CD4-positive, alpha-beta T cell (primary cell): ENCODE measurements at regions not wholly inside any gene's neighbourhood (a gene's known extent, or its start where the extent isn't known, plus 50 kb on each side); places are given as distances from the start of the nearest gene placed in this dataset.

Experiments used
- ATAC-seq: fragments of 200-7000 bp; cut with Tn5 transposase; one replicate; pipeline ENCODE4 v1.10.0; 2022; ENCODE audit warnings: mild to moderate bottlenecking; ENCODE audit not compliant: poor library complexity
- CTCF ChIA-PET: fragments of 350-600 bp; sonication (Branson Sonifier 250); formaldehyde crosslinking; loops from one replicate; lab custom pipeline; 2021; ENCODE audit warnings: antibody characterized with exemption, inconsistent platforms; lab: Charles Lee
- POLR2A ChIA-PET: fragments of 350-600 bp; sonication (Branson Sonifier 250); formaldehyde crosslinking; loops from one replicate; lab custom pipeline; 2021; ENCODE audit warnings: antibody characterized with exemption, inconsistent platforms; lab: Charles Lee
- DNase-seq, 14 experiments: peaks; one replicate each; pipeline ENCODE4 v3.0.0-alpha.2; 2013 to 2020; ENCODE audit warnings: mixed read lengths in 2 of 14
- H3K27ac ChIP-seq, 2 donors: one replicate each; pipeline versions ENCODE4 v1.5.1 to v1.7.0; 2013; ENCODE audit warnings: low read length in 2 of 2, low read depth in 1 of 2, mild to moderate bottlenecking in 1 of 2
- H3K27me3 ChIP-seq, 2 experiments: 1 replicate in 1 of 2; 2 replicates in 1 of 2; pipeline versions ENCODE4 v1.6.1 to v1.7.0; 2013; ENCODE audit warnings: low read length in 2 of 2, control low read depth in 1 of 2, mild to moderate bottlenecking in 1 of 2, moderate library complexity in 1 of 2; ENCODE audit not compliant: insufficient read depth in 2 of 2, control insufficient read depth in 1 of 2
- H3K36me3 ChIP-seq: one replicate; pipeline ENCODE4 v1.6.1; 2013; ENCODE audit warnings: low read length, control low read depth; ENCODE audit not compliant: insufficient read depth
- H3K4me1 ChIP-seq: one replicate; pipeline ENCODE4 v1.6.1; 2013; ENCODE audit warnings: low read length, control low read depth; ENCODE audit not compliant: insufficient read depth
- H3K4me3 ChIP-seq: one replicate; pipeline ENCODE4 v1.5.1; 2013; ENCODE audit warnings: mild to moderate bottlenecking, low read length, moderate library complexity
- H3K9me3 ChIP-seq, 2 experiments: 1 replicate in 1 of 2; 2 replicates in 1 of 2; pipeline versions ENCODE4 v1.6.1 to v1.7.0; 2013; ENCODE audit warnings: low read length in 2 of 2, mild to moderate bottlenecking in 2 of 2, control low read depth in 1 of 2, moderate library complexity in 1 of 2; ENCODE audit not compliant: control insufficient read depth in 1 of 2, insufficient read depth in 1 of 2
- H3K27ac Mint-ChIP-seq: one replicate; pipeline ENCODE4 v1.8.0; 2020; ENCODE audit warnings: mixed read lengths
- H3K27me3 Mint-ChIP-seq: one replicate; pipeline ENCODE4 v1.8.0; 2021; ENCODE audit warnings: mixed read lengths
- H3K36me3 Mint-ChIP-seq: one replicate; pipeline ENCODE4 v1.8.0; 2021; ENCODE audit warnings: low read depth, mixed read lengths
- H3K4me1 Mint-ChIP-seq: one replicate; pipeline ENCODE4 v1.8.0; 2021; ENCODE audit warnings: low read depth, mixed read lengths
- H3K4me3 Mint-ChIP-seq: one replicate; pipeline ENCODE4 v1.8.0; 2020; ENCODE audit warnings: mild to moderate bottlenecking, mixed read lengths
- H3K9me3 Mint-ChIP-seq: one replicate; pipeline ENCODE4 v1.8.0; 2020; ENCODE audit warnings: mixed read lengths
- CTCF ChIP-seq: fragments of 200-600 bp; IDR thresholded peaks from one replicate; pipeline ENCODE4 v1.8.0; 2022; ENCODE audit warnings: antibody characterized with exemption, mild to moderate bottlenecking
- intact Hi-C, 2 experiments: fragments of 100-400 bp; cut with DNase I in 1 of 2; cut with micrococcal nuclease in 1 of 2; formaldehyde crosslinking; loops; one replicate each; pipeline versions ENCODE4 v1.15.1 to v1.9.0; 2023 to 2025; cut with DNase I, micrococcal nuclease

GRCh38 chr17:27109346-27109745 lies 184.6 kb upstream of the WSB1 start:
- TF ChIP-seq CTCF, result no peak
- Histone ChIP-seq H3K4me1 (no peaks in the 10 kb centered on the region), H3K27me3 (peaks cover 0 to 6% of the 10 kb centered on the region in 2 experiments), H3K36me3 (no peaks in the 10 kb centered on the region), H3K9me3 (no peaks in the 10 kb centered on the region), H3K4me3 (no peak overlapping the region), H3K27ac (no peak overlapping the region)
- no peaks in the 10 kb centered on the region for H3K9me3 Mint-ChIP-seq
- H3K27me3 Mint-ChIP-seq, result peaks cover 19% of the 10 kb centered on the region
- no peaks in the 10 kb centered on the region for H3K36me3 Mint-ChIP-seq
- intact Hi-C loops, result no loop called here
- no peak overlapping the region for H3K27ac Mint-ChIP-seq
- no peak overlapping the region for H3K4me3 Mint-ChIP-seq
- ChIA-PET CTCF (no interaction called here), POLR2A (no interaction called here)
- no peaks in the 10 kb centered on the region for H3K4me1 Mint-ChIP-seq
- no peak for ATAC-seq
- DNase-seq, result no peak

GRCh38 chr17:27153005-27153404 lies 140.9 kb upstream of the WSB1 start:
- H3K27me3 Mint-ChIP-seq, result no peaks in the 10 kb centered on the region
- DNase-seq (no peak), ATAC-seq (no peak)
- no peaks in the 10 kb centered on the region for H3K4me1 Mint-ChIP-seq
- Histone ChIP-seq H3K36me3 (no peaks in the 10 kb centered on the region), H3K27me3 (no peaks in the 10 kb centered on the region), H3K4me3 (no peak overlapping the region), H3K4me1 (no peaks in the 10 kb centered on the region), H3K9me3 (peaks cover 0 to under 1% of the 10 kb centered on the region in 2 experiments), H3K27ac (no peak overlapping the region)
- POLR2A ChIA-PET, result no interaction called here
- no peak for TF ChIP-seq CTCF
- CTCF ChIA-PET, result no interaction called here
- intact Hi-C loops, result no loop called here
- H3K27ac Mint-ChIP-seq, result no peak overlapping the region
- no peaks in the 10 kb centered on the region for H3K36me3 Mint-ChIP-seq
- no peak overlapping the region for H3K4me3 Mint-ChIP-seq
- H3K9me3 Mint-ChIP-seq, result no peaks in the 10 kb centered on the region

- intact Hi-C loops, result no loop called here
- POLR2A ChIA-PET, result no interaction called here
- no peak overlapping the region for H3K4me3 Mint-ChIP-seq
These were observed 138.0 kb upstream of the WSB1 start for GRCh38 chr17:27155866-27156265.

More at GRCh38 chr17:27155866-27156265, 138.0 kb upstream of the WSB1 start:
- no peak for TF ChIP-seq CTCF
- Histone ChIP-seq H3K4me1 (no peaks in the 10 kb centered on the region), H3K36me3 (no peaks in the 10 kb centered on the region), H3K9me3 (peaks cover 0 to 10% of the 10 kb centered on the region in 2 experiments), H3K27me3 (no peaks in the 10 kb centered on the region), H3K4me3 (no peak overlapping the region), H3K27ac (no peak overlapping the region)
- CTCF ChIA-PET, result no interaction called here
- Mint-ChIP-seq H3K27me3 (no peaks in the 10 kb centered on the region), H3K36me3 (no peaks in the 10 kb centered on the region), H3K27ac (no peak overlapping the region), H3K4me1 (no peaks in the 10 kb centered on the region), H3K9me3 (no peaks in the 10 kb centered on the region)
- DNase-seq, result no peak
- ATAC-seq, result no peak
